ENCODE measurements at regions not wholly inside any gene's neighbourhood (a gene's known extent, or its start where the extent isn't known, plus 50 kb on each side); places are given as distances from the start of the nearest gene placed in this dataset.

DNA sequence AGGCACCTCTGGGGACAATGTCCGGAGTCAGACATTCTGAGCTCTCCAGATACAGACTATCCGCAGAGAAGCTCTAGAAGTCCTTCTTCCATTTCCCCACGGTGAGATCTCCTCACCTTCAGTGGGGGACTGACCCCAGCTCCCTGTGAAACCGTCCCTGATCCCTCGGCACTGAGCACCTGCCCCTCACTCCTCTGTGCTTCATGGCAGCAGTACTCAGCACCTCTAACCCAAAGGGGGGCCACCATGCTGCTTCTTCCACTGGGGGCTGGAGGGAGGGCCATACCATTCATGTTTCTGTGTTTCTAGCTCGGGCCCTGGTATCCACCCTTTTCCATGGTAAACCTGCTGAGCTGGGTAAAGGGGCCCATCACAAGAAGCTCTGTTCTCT is 321.7 kb downstream of the BRD1 start:
- H3K9me3 ChIP-seq (ENCODE audit: control insufficient read depth, insufficient read depth, low read length): peaks cover 8% of the 10 kb centered on the region

GRCh38 chr22:49505337-49506009 is 322.2 kb downstream of the BRD1 start:
- H3K9me3 ChIP-seq (ENCODE audit: control insufficient read depth, insufficient read depth, low read length): peaks cover 3% of the 10 kb centered on the region
- H3K79me2 ChIP-seq (ENCODE audit: control insufficient read depth, low read length): no peaks in the 10 kb centered on the region
- H3F3A ChIP-seq (ENCODE audit: control insufficient read depth, insufficient read depth): peaks cover 6% of the 10 kb centered on the region
- no peaks in the 10 kb centered on the region for H3K27me3 ChIP-seq (ENCODE audit: control insufficient read depth, low read length)
- TF ChIP-seq, protein P1, sequence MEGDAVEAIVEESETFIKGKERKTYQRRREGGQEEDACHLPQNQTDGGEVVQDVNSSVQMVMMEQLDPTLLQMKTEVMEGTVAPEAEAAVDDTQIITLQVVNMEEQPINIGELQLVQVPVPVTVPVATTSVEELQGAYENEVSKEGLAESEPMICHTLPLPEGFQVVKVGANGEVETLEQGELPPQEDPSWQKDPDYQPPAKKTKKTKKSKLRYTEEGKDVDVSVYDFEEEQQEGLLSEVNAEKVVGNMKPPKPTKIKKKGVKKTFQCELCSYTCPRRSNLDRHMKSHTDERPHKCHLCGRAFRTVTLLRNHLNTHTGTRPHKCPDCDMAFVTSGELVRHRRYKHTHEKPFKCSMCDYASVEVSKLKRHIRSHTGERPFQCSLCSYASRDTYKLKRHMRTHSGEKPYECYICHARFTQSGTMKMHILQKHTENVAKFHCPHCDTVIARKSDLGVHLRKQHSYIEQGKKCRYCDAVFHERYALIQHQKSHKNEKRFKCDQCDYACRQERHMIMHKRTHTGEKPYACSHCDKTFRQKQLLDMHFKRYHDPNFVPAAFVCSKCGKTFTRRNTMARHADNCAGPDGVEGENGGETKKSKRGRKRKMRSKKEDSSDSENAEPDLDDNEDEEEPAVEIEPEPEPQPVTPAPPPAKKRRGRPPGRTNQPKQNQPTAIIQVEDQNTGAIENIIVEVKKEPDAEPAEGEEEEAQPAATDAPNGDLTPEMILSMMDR (IDR thresholded peaks at IDR 0.05; ENCODE audit: low read depth, low read length, poor library complexity, severe bottlenecking): no peak
- no peak for TF ChIP-seq EZH2phosphoT487 (IDR thresholded peaks at IDR 0.05; ENCODE audit: borderline replicate concordance, low read length)
- no peaks in the 10 kb centered on the region for H3K9me2 ChIP-seq (replicated peaks; ENCODE audit: control insufficient read depth, low read length)
- no peak overlapping the region for H3K4me2 ChIP-seq (ENCODE audit: low read length)
- no peaks in the 10 kb centered on the region for H4K20me1 ChIP-seq (ENCODE audit: control insufficient read depth, insufficient read depth, low read depth, low read length)
- H3K4me3 ChIP-seq (ENCODE audit: low read length): no peak overlapping the region
- H3K36me3 ChIP-seq (ENCODE audit: control insufficient read depth, low read length): peaks cover 2% of the 10 kb centered on the region; the same call in 1 of the 2 replicates
- H3K4me1 ChIP-seq (ENCODE audit: control insufficient read depth, low read length): peaks cover 26% of the 10 kb centered on the region
- H3K27ac ChIP-seq (ENCODE audit: low read depth, low read length): no peak overlapping the region

More for the DNA sequence above, 321.7 kb downstream of the BRD1 start:
- H3F3A ChIP-seq (ENCODE audit: control insufficient read depth, insufficient read depth): peaks cover 9% of the 10 kb centered on the region
- no peak overlapping the region for H3K4me2 ChIP-seq (ENCODE audit: low read length)
- H3K36me3 ChIP-seq (ENCODE audit: control insufficient read depth, low read length): peaks cover 8% of the 10 kb centered on the region; the same call in 1 of the 2 replicates
- H3K79me2 ChIP-seq (ENCODE audit: control insufficient read depth, low read length): no peaks in the 10 kb centered on the region
- no peak overlapping the region for H3K27ac ChIP-seq (ENCODE audit: low read depth, low read length)
- H3K27me3 ChIP-seq (ENCODE audit: control insufficient read depth, low read length): no peaks in the 10 kb centered on the region
- H3K4me3 ChIP-seq (ENCODE audit: low read length): no peak overlapping the region
- peaks cover 31% of the 10 kb centered on the region for H3K4me1 ChIP-seq (ENCODE audit: control insufficient read depth, low read length)
- H4K20me1 ChIP-seq (ENCODE audit: control insufficient read depth, insufficient read depth, low read depth, low read length): no peaks in the 10 kb centered on the region
- no peak for TF ChIP-seq EZH2phosphoT487 (IDR thresholded peaks at IDR 0.05; ENCODE audit: borderline replicate concordance, low read length)
- TF ChIP-seq, protein P1 (IDR thresholded peaks at IDR 0.05; ENCODE audit: low read depth, low read length, poor library complexity, severe bottlenecking): no peak
- H3K9me2 ChIP-seq (replicated peaks; ENCODE audit: control insufficient read depth, low read length): no peaks in the 10 kb centered on the region

GRCh38 chr22:49503896-49504521 is 323.7 kb downstream of the BRD1 start:
- peak overlapping the region; percentile 13; the same call in 1 of the 2 replicates for H3K4me2 ChIP-seq (ENCODE audit: low read length)
- TF ChIP-seq, protein P1 (IDR thresholded peaks at IDR 0.05; ENCODE audit: low read depth, low read length, poor library complexity, severe bottlenecking): no peak
- no peak for TF ChIP-seq EZH2phosphoT487 (IDR thresholded peaks at IDR 0.05; ENCODE audit: borderline replicate concordance, low read length)
- no peaks in the 10 kb centered on the region for H3K27me3 ChIP-seq (ENCODE audit: control insufficient read depth, low read length)
- H3K27ac ChIP-seq (ENCODE audit: low read depth, low read length): peak overlapping the region; percentile 46
- H3K9me2 ChIP-seq (replicated peaks; ENCODE audit: control insufficient read depth, low read length): no peaks in the 10 kb centered on the region
- H3F3A ChIP-seq (ENCODE audit: control insufficient read depth, insufficient read depth): no peaks in the 10 kb centered on the region
- no peaks in the 10 kb centered on the region for H3K79me2 ChIP-seq (ENCODE audit: control insufficient read depth, low read length)
- H3K9me3 ChIP-seq (ENCODE audit: control insufficient read depth, insufficient read depth, low read length): no peaks in the 10 kb centered on the region; the same call in 1 of the 2 replicates
- H3K4me1 ChIP-seq (ENCODE audit: control insufficient read depth, low read length): peaks cover 26% of the 10 kb centered on the region
- H3K4me3 ChIP-seq (ENCODE audit: low read length): no peak overlapping the region
- H4K20me1 ChIP-seq (ENCODE audit: control insufficient read depth, insufficient read depth, low read depth, low read length): no peaks in the 10 kb centered on the region
- no peaks in the 10 kb centered on the region for H3K36me3 ChIP-seq (ENCODE audit: control insufficient read depth, low read length)
